ENCODE measurements at regions not wholly inside any gene's neighbourhood (a gene's known extent, or its start where the extent isn't known, plus 50 kb on each side); places are given as distances from the start of the nearest gene placed in this dataset.
A peak's percentile ranks its signal among the peaks of the same experiment; 100 is the strongest.

GRCh38 chr14:30114051-30114450, 186.4 kb upstream of the PRKD1 start:
- Histone ChIP-seq H3K4me2 (ENCODE audit: low read length, poor library complexity, severe bottlenecking) (no peak overlapping the region), H3K27ac (ENCODE audit: low read length, poor library complexity, severe bottlenecking) (no peak overlapping the region), H4K8ac (ENCODE audit: low read length) (no peak overlapping the region), H2BK5ac (ENCODE audit: low read depth, low read length, poor library complexity, severe bottlenecking) (no peak overlapping the region), H3K27me3 (ENCODE audit: control insufficient read depth in 1 of 2, insufficient read depth in 1 of 2, low read length in 2 of 2) (no peaks in the 10 kb centered on the region), H3K4me1 (ENCODE audit: control insufficient read depth, insufficient read depth, low read depth, low read length) (no peaks in the 10 kb centered on the region), H3K79me1 (replicated peaks; ENCODE audit: low read length, poor library complexity, severe bottlenecking) (no peaks in the 10 kb centered on the region), H2AK5ac (ENCODE audit: low read length, severe bottlenecking) (no peak overlapping the region), H3K4ac (ENCODE audit: low read depth in 1 of 2, low read length in 2 of 2) (no peak overlapping the region), H3K9ac (ENCODE audit: low read length) (no peak overlapping the region), H4K91ac (ENCODE audit: low read length) (no peak overlapping the region), H2BK120ac (ENCODE audit: low read depth, low read length) (no peak overlapping the region), H3K9me3 (ENCODE audit: control insufficient read depth, low read length) (no peaks in the 10 kb centered on the region), H2AFZ (ENCODE audit: low read depth, low read length) (no peak overlapping the region), H3K4me3 (ENCODE audit: insufficient read depth in 1 of 2, low read depth in 1 of 2, low read length in 2 of 2) (no peak overlapping the region), H3K14ac (ENCODE audit: low read length in 2 of 2) (no peak overlapping the region), H3K18ac (ENCODE audit: low read depth in 1 of 2, low read length in 2 of 2) (no peak overlapping the region), H2BK15ac (ENCODE audit: low read depth, poor library complexity, severe bottlenecking) (no peak overlapping the region), H2BK12ac (ENCODE audit: low read length in 2 of 2) (no peak overlapping the region), H3K23ac (ENCODE audit: low read length in 2 of 2) (no peak overlapping the region), H3K36me3 (ENCODE audit: control insufficient read depth in 1 of 2, insufficient read depth in 2 of 2, low read depth in 1 of 2, low read length in 2 of 2) (no peaks in the 10 kb centered on the region)
- DNase-seq: peak; percentile 18

- Histone ChIP-seq H4K8ac (ENCODE audit: low read length) (no peak overlapping the region), H2BK15ac (ENCODE audit: low read depth, poor library complexity, severe bottlenecking) (no peak overlapping the region), H3K18ac (ENCODE audit: low read depth in 1 of 2, low read length in 2 of 2) (no peak overlapping the region), H3K4me3 (ENCODE audit: insufficient read depth in 1 of 2, low read depth in 1 of 2, low read length in 2 of 2) (no peak overlapping the region), H3K4me2 (ENCODE audit: low read length, poor library complexity, severe bottlenecking) (no peak overlapping the region), H3K79me1 (replicated peaks; ENCODE audit: low read length, poor library complexity, severe bottlenecking) (no peaks in the 10 kb centered on the region), H3K9ac (ENCODE audit: low read length) (no peak overlapping the region), H3K36me3 (ENCODE audit: control insufficient read depth in 1 of 2, insufficient read depth in 2 of 2, low read depth in 1 of 2, low read length in 2 of 2) (no peaks in the 10 kb centered on the region), H2BK5ac (ENCODE audit: low read depth, low read length, poor library complexity, severe bottlenecking) (no peak overlapping the region), H3K4me1 (ENCODE audit: control insufficient read depth, insufficient read depth, low read depth, low read length) (no peaks in the 10 kb centered on the region), H3K14ac (ENCODE audit: low read length in 2 of 2) (no peak overlapping the region), H3K27ac (ENCODE audit: low read length, poor library complexity, severe bottlenecking) (no peak overlapping the region), H3K23ac (ENCODE audit: low read length in 2 of 2) (no peak overlapping the region), H4K91ac (ENCODE audit: low read length) (no peak overlapping the region), H3K27me3 (ENCODE audit: control insufficient read depth in 1 of 2, insufficient read depth in 1 of 2, low read length in 2 of 2) (no peaks in the 10 kb centered on the region), H3K4ac (ENCODE audit: low read depth in 1 of 2, low read length in 2 of 2) (no peak overlapping the region), H2AFZ (ENCODE audit: low read depth, low read length) (no peak overlapping the region), H3K9me3 (ENCODE audit: control insufficient read depth, low read length) (no peaks in the 10 kb centered on the region), H2BK120ac (ENCODE audit: low read depth, low read length) (no peak overlapping the region), H2AK5ac (ENCODE audit: low read length, severe bottlenecking) (no peak overlapping the region), H2BK12ac (ENCODE audit: low read length in 2 of 2) (no peak overlapping the region)
- DNase-seq: no peak
- 50% methylated on average over 1 of the region's 2 CpGs for WGBS
Measured at GRCh38 chr14:30115756-30116155, 188.1 kb upstream of the PRKD1 start.

- no peak overlapping the region for H3K23ac ChIP-seq (ENCODE audit: low read length in 2 of 2)
- DNase-seq: no peak
- H3K4me3 ChIP-seq (ENCODE audit: insufficient read depth in 1 of 2, low read depth in 1 of 2, low read length in 2 of 2): no peak overlapping the region
- H3K79me1 ChIP-seq (replicated peaks; ENCODE audit: low read length, poor library complexity, severe bottlenecking): no peaks in the 10 kb centered on the region
- H3K14ac ChIP-seq (ENCODE audit: low read length in 2 of 2): no peak overlapping the region
- H3K4ac ChIP-seq (ENCODE audit: low read depth in 1 of 2, low read length in 2 of 2): no peak overlapping the region
- H3K4me1 ChIP-seq (ENCODE audit: control insufficient read depth, insufficient read depth, low read depth, low read length): no peaks in the 10 kb centered on the region
- no peak overlapping the region for H2AK5ac ChIP-seq (ENCODE audit: low read length, severe bottlenecking)
- H2BK120ac ChIP-seq (ENCODE audit: low read depth, low read length): no peak overlapping the region
- no peak overlapping the region for H3K27ac ChIP-seq (ENCODE audit: low read length, poor library complexity, severe bottlenecking)
- H2BK15ac ChIP-seq (ENCODE audit: low read depth, poor library complexity, severe bottlenecking): no peak overlapping the region
- H3K18ac ChIP-seq (ENCODE audit: low read depth in 1 of 2, low read length in 2 of 2): no peak overlapping the region
- no peaks in the 10 kb centered on the region for H3K27me3 ChIP-seq (ENCODE audit: control insufficient read depth in 1 of 2, insufficient read depth in 1 of 2, low read length in 2 of 2)
- 36% methylated on average over 1 of the region's 2 CpGs for WGBS
- no peak overlapping the region for H2BK5ac ChIP-seq (ENCODE audit: low read depth, low read length, poor library complexity, severe bottlenecking)
- no peak overlapping the region for H4K91ac ChIP-seq (ENCODE audit: low read length)
- H2AFZ ChIP-seq (ENCODE audit: low read depth, low read length): no peak overlapping the region
- no peak overlapping the region for H2BK12ac ChIP-seq (ENCODE audit: low read length in 2 of 2)
- no peak overlapping the region for H3K4me2 ChIP-seq (ENCODE audit: low read length, poor library complexity, severe bottlenecking)
- no peak overlapping the region for H3K9ac ChIP-seq (ENCODE audit: low read length)
- no peak overlapping the region for H4K8ac ChIP-seq (ENCODE audit: low read length)
- H3K36me3 ChIP-seq (ENCODE audit: control insufficient read depth in 1 of 2, insufficient read depth in 2 of 2, low read depth in 1 of 2, low read length in 2 of 2): no peaks in the 10 kb centered on the region
- H3K9me3 ChIP-seq (ENCODE audit: control insufficient read depth, low read length): no peaks in the 10 kb centered on the region
Measured at GRCh38 chr14:30118992-30119640, 191.5 kb upstream of the PRKD1 start.

- H3K4me1 ChIP-seq (ENCODE audit: control insufficient read depth, insufficient read depth, low read depth, low read length): no peaks in the 10 kb centered on the region
- H4K8ac ChIP-seq (ENCODE audit: low read length): no peak overlapping the region
- H3K4me3 ChIP-seq (ENCODE audit: insufficient read depth in 1 of 2, low read depth in 1 of 2, low read length in 2 of 2): no peak overlapping the region
- H3K4me2 ChIP-seq (ENCODE audit: low read length, poor library complexity, severe bottlenecking): no peak overlapping the region
- H3K9me3 ChIP-seq (ENCODE audit: control insufficient read depth, low read length): no peaks in the 10 kb centered on the region
- no peaks in the 10 kb centered on the region for H3K36me3 ChIP-seq (ENCODE audit: control insufficient read depth in 1 of 2, insufficient read depth in 2 of 2, low read depth in 1 of 2, low read length in 2 of 2)
- no peak overlapping the region for H3K23ac ChIP-seq (ENCODE audit: low read length in 2 of 2)
- no peak overlapping the region for H3K18ac ChIP-seq (ENCODE audit: low read depth in 1 of 2, low read length in 2 of 2)
- H3K27ac ChIP-seq (ENCODE audit: low read length, poor library complexity, severe bottlenecking): no peak overlapping the region
- H3K79me1 ChIP-seq (replicated peaks; ENCODE audit: low read length, poor library complexity, severe bottlenecking): no peaks in the 10 kb centered on the region
- no peak overlapping the region for H2AFZ ChIP-seq (ENCODE audit: low read depth, low read length)
- no peak overlapping the region for H4K91ac ChIP-seq (ENCODE audit: low read length)
- no peak overlapping the region for H2BK15ac ChIP-seq (ENCODE audit: low read depth, poor library complexity, severe bottlenecking)
- WGBS: 80% methylated on average over 1 of the region's 2 CpGs
- H3K4ac ChIP-seq (ENCODE audit: low read depth in 1 of 2, low read length in 2 of 2): no peak overlapping the region
- no peak overlapping the region for H3K9ac ChIP-seq (ENCODE audit: low read length)
- DNase-seq: no peak
- no peak overlapping the region for H3K14ac ChIP-seq (ENCODE audit: low read length in 2 of 2)
- no peak overlapping the region for H2BK12ac ChIP-seq (ENCODE audit: low read length in 2 of 2)
- H2BK120ac ChIP-seq (ENCODE audit: low read depth, low read length): no peak overlapping the region
- no peak overlapping the region for H2BK5ac ChIP-seq (ENCODE audit: low read depth, low read length, poor library complexity, severe bottlenecking)
- H3K27me3 ChIP-seq (ENCODE audit: control insufficient read depth in 1 of 2, insufficient read depth in 1 of 2, low read length in 2 of 2): no peaks in the 10 kb centered on the region
- H2AK5ac ChIP-seq (ENCODE audit: low read length, severe bottlenecking): no peak overlapping the region
Measured at GRCh38 chr14:30125322-30125979, 197.8 kb upstream of the PRKD1 start.
